ENCODE measurements at regions not wholly inside any gene's neighbourhood (a gene's known extent, or its start where the extent isn't known, plus 50 kb on each side); places are given as distances from the start of the nearest gene placed in this dataset.

GRCh38 chr5:133758641-133759040 lies 146.3 kb upstream of the FSTL4 start:
- TF ChIP-seq SIN3A (conservative IDR thresholded peaks at IDR 0.05 in 1 of 2, IDR thresholded peaks at IDR 0.05 in 1 of 2; ENCODE audit: low read depth in 1 of 2, low read length in 2 of 2) (no peak), GABPA (IDR thresholded peaks at IDR 0.05; ENCODE audit: borderline replicate concordance, insufficient read depth, low read length) (no peak), EGR1 (IDR thresholded peaks at IDR 0.05; ENCODE audit: borderline replicate concordance, low read depth, low read length) (no peak), JUND (IDR thresholded peaks at IDR 0.05; ENCODE audit: low read length) (no peak), EZH2 (IDR thresholded peaks at IDR 0.05; ENCODE audit: low read depth, low read length, severe bottlenecking) (no peak), YY1 (IDR thresholded peaks at IDR 0.05; ENCODE audit: low read depth, low read length) (no peak), CHD2 (IDR thresholded peaks at IDR 0.05; ENCODE audit: low read length) (no peak), CTCF (IDR thresholded peaks at IDR 0.05; ENCODE audit: control extremely low read depth in 1 of 3, insufficient read depth in 1 of 3, low read depth in 1 of 3, low read length in 3 of 3) (no peak)
